T-helper 2 cell treated with Interferon-gamma antibody and Interleukin-4, amounts not matched to agents 5 μg/mL and 100 μg/mL, for 36 hours (primary cell): ENCODE measurements at regions not wholly inside any gene's neighbourhood (a gene's known extent, or its start where the extent isn't known, plus 50 kb on each side); places are given as distances from the start of the nearest gene placed in this dataset.
"Not testable (repeated sequence)": the region's sequence is repeated elsewhere in the genome, so short reads cannot be mapped to it uniquely, and the experiment has no call there.

Experiments
- DNase-seq: peaks from one replicate; pipeline ENCODE4 v3.0.0; 2021; ENCODE audit warnings: low spot score
- H3K27ac Mint-ChIP-seq: one replicate; pipeline ENCODE4 v1.8.0; 2021; ENCODE audit warnings: mild to moderate bottlenecking, mixed read lengths
- H3K27me3 Mint-ChIP-seq: one replicate; pipeline ENCODE4 v1.8.0; 2021; ENCODE audit warnings: low read depth, mixed read lengths
- H3K36me3 Mint-ChIP-seq: one replicate; pipeline ENCODE4 v1.8.0; 2021; ENCODE audit warnings: low read depth, mixed read lengths
- H3K4me1 Mint-ChIP-seq: one replicate; pipeline ENCODE4 v1.8.0; 2021; ENCODE audit warnings: low read depth, mixed read lengths
- H3K4me3 Mint-ChIP-seq: one replicate; pipeline ENCODE4 v1.8.0; 2022; ENCODE audit warnings: mild to moderate bottlenecking, moderate library complexity, mixed read lengths
- H3K9me3 Mint-ChIP-seq: one replicate; pipeline ENCODE4 v1.8.0; 2021; ENCODE audit warnings: mixed read lengths

GRCh38 chrX:821327-822107, 190.9 kb downstream of the SHOX start:
- no peak overlapping the region for H3K27ac Mint-ChIP-seq
- no peak for DNase-seq
- H3K36me3 Mint-ChIP-seq, result no peaks in the 10 kb centered on the region
- H3K4me3 Mint-ChIP-seq, result no peak overlapping the region
- H3K9me3 Mint-ChIP-seq, result peaks cover 10% of the 10 kb centered on the region
- no peaks in the 10 kb centered on the region for H3K4me1 Mint-ChIP-seq
- no peaks in the 10 kb centered on the region for H3K27me3 Mint-ChIP-seq

DNA sequence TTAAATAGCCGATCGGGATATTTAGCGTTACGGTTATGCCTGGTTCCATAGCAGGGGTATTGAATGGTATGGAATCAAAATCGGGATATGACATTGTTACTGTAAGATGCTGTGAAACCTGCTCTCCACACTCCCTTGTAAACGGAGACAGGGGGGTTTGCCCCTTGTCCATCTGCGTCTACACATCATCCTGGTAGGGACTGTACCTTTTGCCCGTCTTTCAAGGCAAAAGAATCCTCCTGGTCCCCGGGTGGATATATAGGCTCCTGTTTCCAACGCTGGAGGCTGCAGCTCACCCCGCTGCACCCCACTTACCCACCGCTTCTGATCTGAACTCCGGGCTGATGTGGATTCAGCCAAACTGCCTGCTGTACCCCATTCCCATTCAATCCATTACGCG, 189.1 kb downstream of the SHOX start:
- H3K4me3 Mint-ChIP-seq, result no peak overlapping the region
- H3K36me3 Mint-ChIP-seq, result no peaks in the 10 kb centered on the region
- H3K27me3 Mint-ChIP-seq, result no peaks in the 10 kb centered on the region
- DNase-seq, result no peak
- H3K9me3 Mint-ChIP-seq, result peaks cover 15% of the 10 kb centered on the region
- H3K27ac Mint-ChIP-seq, result no peak overlapping the region
- H3K4me1 Mint-ChIP-seq, result no peaks in the 10 kb centered on the region

DNA sequence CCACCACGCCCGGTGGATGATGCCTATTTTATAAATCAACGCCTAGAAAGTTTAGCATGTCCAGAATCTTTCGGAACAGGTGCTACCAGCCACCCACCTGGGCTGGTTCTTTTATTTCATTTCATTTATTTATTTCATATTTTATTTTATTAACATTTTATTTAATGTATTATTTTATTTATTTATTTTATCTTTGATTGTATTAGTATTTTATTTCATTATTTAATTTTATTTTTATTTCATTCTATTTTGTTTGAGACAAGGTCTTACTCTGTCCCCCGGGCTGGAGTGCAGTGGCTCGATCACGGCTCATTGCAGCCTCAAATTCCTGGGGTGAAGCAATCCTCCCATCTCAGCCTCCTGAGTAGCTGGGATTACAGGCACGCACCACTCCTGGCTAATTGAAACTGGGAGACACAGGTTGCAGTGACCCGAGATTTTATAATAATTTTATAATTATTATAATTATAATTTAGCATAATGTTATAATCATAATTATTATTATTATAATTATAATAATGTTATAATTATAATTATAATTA, 187.2 kb downstream of the SHOX start:
- no peaks in the 10 kb centered on the region for H3K27me3 Mint-ChIP-seq
- H3K9me3 Mint-ChIP-seq, result peaks cover 14% of the 10 kb centered on the region

GRCh38 chrX:817147-817546, 186.6 kb downstream of the SHOX start:
- H3K27me3 Mint-ChIP-seq, DNase-seq, H3K36me3 Mint-ChIP-seq, H3K4me3 Mint-ChIP-seq, H3K4me1 Mint-ChIP-seq, H3K27ac Mint-ChIP-seq: not testable (repeated sequence)
- peaks cover 14% of the 10 kb centered on the region for H3K9me3 Mint-ChIP-seq

More for the DNA sequence above, 187.2 kb downstream of the SHOX start:
- Mint-ChIP-seq H3K36me3 (no peaks in the 10 kb centered on the region), H3K4me3 (no peak overlapping the region), H3K27ac (no peak overlapping the region), H3K4me1 (no peaks in the 10 kb centered on the region)
- no peak for DNase-seq

DNA sequence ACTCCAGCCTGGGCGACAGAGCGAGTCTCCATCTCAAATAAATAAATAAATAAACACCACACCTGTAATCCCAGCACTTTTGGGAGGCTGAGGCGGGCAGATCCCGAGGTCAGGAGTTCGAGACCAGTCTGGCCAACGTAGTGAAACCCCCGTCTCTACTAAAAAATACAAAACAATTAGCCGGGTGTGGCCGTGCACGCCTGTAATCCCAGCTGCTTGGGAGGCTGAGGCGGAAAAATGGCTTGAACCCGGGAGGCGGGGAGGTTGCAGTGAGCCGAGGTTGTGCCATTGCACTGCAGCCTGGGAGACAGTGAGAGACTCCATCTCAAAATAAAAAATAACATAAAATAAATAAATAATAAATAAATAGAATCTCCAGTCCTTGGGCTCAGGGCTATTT, 185.8 kb downstream of the SHOX start:
- Mint-ChIP-seq H3K36me3 (no peaks in the 10 kb centered on the region), H3K27ac (no peak overlapping the region), H3K9me3 (peaks cover 14% of the 10 kb centered on the region), H3K4me3 (no peak overlapping the region), H3K4me1 (no peaks in the 10 kb centered on the region), H3K27me3 (no peaks in the 10 kb centered on the region)
- no peak for DNase-seq

DNA sequence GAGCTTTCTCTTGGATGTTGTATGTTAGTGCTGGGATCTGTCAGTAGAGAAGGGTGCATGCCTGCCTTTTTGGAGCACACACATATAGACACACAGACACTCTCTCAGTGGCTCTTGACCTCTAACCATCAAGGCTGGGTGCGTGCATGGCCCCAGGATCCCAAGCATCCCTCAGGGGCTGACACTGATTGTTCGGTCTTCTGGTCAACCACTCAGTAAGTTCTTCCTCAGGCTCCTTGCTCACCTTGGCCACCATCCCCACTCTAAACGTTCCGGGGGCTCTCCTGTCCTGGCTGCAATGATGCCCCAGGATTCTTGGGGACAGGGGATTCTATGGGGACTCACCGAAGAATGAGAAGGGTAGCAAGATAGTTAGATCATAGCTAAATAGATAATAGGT, 179.6 kb downstream of the SHOX start:
- no peaks in the 10 kb centered on the region for H3K36me3 Mint-ChIP-seq
- no peak for DNase-seq
- peaks cover 2% of the 10 kb centered on the region for H3K27me3 Mint-ChIP-seq
- H3K4me1 Mint-ChIP-seq, result no peaks in the 10 kb centered on the region
- peaks cover 6% of the 10 kb centered on the region for H3K9me3 Mint-ChIP-seq
- H3K27ac Mint-ChIP-seq, result no peak overlapping the region
- no peak overlapping the region for H3K4me3 Mint-ChIP-seq

GRCh38 chrX:809081-809480, 178.5 kb downstream of the SHOX start:
- Mint-ChIP-seq H3K9me3 (peaks cover 5% of the 10 kb centered on the region), H3K27me3 (peaks cover 2% of the 10 kb centered on the region), H3K4me3 (no peak overlapping the region), H3K4me1 (no peaks in the 10 kb centered on the region), H3K27ac (no peak overlapping the region), H3K36me3 (no peaks in the 10 kb centered on the region)
- no peak for DNase-seq

GRCh38 chrX:806586-806985, 176.0 kb downstream of the SHOX start:
- H3K27me3 Mint-ChIP-seq, result peaks cover 2% of the 10 kb centered on the region

GRCh38 chrX:805988-806387, 175.4 kb downstream of the SHOX start:
- Mint-ChIP-seq H3K9me3 (peaks cover 18% of the 10 kb centered on the region), H3K27ac (no peak overlapping the region), H3K4me3 (no peak overlapping the region)

More at GRCh38 chrX:806586-806985, 176.0 kb downstream of the SHOX start:
- no peaks in the 10 kb centered on the region for H3K36me3 Mint-ChIP-seq
- DNase-seq, result no peak
- no peak overlapping the region for H3K4me3 Mint-ChIP-seq
- no peak overlapping the region for H3K27ac Mint-ChIP-seq
- H3K9me3 Mint-ChIP-seq, result peaks cover 13% of the 10 kb centered on the region
- no peaks in the 10 kb centered on the region for H3K4me1 Mint-ChIP-seq

DNA sequence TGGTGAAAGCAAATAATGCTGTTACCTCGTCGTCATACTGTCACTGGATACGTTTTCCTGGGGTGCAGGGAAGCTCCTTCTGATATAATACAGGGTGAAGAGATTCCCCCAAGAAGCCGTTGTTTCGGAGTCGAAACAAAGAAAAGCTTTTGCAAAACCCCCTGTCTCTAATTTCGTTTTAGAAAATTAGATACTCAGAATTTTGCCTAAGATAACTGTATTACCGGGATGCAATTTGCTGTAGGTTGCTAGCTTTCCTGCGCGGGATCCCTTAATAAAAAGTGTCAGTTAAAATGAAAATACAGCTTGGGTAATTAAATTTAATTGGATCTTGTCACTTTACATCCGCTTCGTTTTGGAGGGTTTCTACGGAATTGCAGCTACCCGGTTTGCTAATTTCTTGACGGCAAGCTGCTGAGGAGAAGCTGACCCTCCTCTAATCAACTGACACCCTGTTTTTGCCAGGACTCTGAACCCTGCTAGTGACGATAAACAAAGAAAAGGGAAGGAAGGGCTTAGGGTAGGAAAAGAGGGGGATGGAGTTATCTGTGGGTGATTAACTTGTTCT, 174.6 kb downstream of the SHOX start:
- Mint-ChIP-seq H3K4me3 (no peak overlapping the region), H3K36me3 (no peaks in the 10 kb centered on the region), H3K27ac (no peak overlapping the region), H3K27me3 (peaks cover 2% of the 10 kb centered on the region), H3K9me3 (peaks cover 23% of the 10 kb centered on the region), H3K4me1 (no peaks in the 10 kb centered on the region)
- no peak for DNase-seq

More at GRCh38 chrX:805988-806387, 175.4 kb downstream of the SHOX start:
- no peaks in the 10 kb centered on the region for H3K36me3 Mint-ChIP-seq
- DNase-seq, result no peak
- H3K4me1 Mint-ChIP-seq, result no peaks in the 10 kb centered on the region
- H3K27me3 Mint-ChIP-seq, result peaks cover 2% of the 10 kb centered on the region

DNA sequence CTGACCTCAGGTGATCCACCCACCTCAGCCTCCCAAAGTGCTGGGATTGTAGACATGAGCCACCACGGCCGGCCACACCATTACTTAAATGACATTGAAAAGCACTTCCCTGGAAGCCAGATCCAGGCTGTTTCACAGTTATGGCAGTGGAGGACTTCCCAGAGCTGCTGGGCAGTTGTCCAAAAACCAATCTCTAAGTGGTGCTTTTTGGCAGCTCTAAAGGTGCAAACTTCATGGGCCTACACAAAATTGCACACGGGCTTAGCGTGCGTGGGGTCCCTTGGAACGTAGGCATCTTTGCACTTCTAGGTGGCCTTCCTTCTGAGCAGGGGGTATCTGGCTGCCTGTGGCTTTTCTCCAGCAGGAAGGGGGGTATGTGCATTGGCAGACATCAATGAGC, 172.3 kb downstream of the SHOX start:
- H3K36me3 Mint-ChIP-seq, result no peaks in the 10 kb centered on the region
- H3K9me3 Mint-ChIP-seq, result peaks cover 28% of the 10 kb centered on the region
- peaks cover 2% of the 10 kb centered on the region for H3K27me3 Mint-ChIP-seq
- no peak overlapping the region for H3K27ac Mint-ChIP-seq
- no peaks in the 10 kb centered on the region for H3K4me1 Mint-ChIP-seq
- no peak for DNase-seq
- no peak overlapping the region for H3K4me3 Mint-ChIP-seq

DNA sequence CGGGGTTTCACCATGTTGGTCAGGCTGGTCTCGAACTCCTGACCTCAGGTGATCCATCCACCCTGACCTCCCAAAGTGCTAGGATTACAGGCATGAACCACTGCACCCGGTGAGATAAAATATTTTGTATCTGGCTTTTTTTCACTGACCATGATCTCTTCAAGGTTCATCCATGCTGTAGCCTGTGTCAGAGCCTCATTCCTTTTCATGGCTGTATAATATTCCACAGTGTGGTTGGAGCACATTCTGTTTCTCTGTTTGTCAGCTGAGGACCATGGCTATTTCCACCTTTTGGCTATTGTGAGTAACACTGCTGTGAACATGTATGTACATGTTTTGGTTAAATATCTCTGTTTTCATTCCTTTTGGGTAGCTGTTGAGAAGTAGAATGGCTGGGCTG, 169.2 kb downstream of the SHOX start:
- Mint-ChIP-seq H3K9me3 (peaks cover 28% of the 10 kb centered on the region), H3K36me3 (no peaks in the 10 kb centered on the region), H3K4me3 (no peak overlapping the region), H3K4me1 (no peaks in the 10 kb centered on the region), H3K27ac (no peak overlapping the region), H3K27me3 (no peaks in the 10 kb centered on the region)
- DNase-seq, result no peak

DNA sequence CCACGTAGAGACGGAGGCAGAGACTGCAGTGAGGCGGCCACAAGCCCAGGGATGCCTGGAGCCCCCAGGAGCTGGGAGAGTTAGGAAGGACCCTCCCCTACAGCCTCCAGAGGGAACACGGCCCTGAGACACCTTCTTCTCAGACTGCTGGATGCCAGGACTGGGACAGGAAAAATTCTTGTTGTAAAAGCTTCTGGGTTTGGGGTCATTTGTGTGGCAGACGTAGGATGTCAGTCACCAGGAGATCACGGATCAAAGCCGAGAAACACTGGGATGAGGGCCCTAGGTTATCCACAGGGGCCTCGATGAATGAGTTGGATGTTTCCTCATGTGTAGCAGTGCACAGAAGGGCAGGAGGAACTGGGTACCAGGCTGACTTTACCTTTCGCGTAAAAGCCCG, 163.7 kb downstream of the SHOX start:
- Mint-ChIP-seq H3K27ac (no peak overlapping the region), H3K27me3 (peaks cover 12% of the 10 kb centered on the region), H3K36me3 (no peaks in the 10 kb centered on the region), H3K9me3 (no peaks in the 10 kb centered on the region), H3K4me3 (no peak overlapping the region), H3K4me1 (no peaks in the 10 kb centered on the region)
- no peak for DNase-seq

DNA sequence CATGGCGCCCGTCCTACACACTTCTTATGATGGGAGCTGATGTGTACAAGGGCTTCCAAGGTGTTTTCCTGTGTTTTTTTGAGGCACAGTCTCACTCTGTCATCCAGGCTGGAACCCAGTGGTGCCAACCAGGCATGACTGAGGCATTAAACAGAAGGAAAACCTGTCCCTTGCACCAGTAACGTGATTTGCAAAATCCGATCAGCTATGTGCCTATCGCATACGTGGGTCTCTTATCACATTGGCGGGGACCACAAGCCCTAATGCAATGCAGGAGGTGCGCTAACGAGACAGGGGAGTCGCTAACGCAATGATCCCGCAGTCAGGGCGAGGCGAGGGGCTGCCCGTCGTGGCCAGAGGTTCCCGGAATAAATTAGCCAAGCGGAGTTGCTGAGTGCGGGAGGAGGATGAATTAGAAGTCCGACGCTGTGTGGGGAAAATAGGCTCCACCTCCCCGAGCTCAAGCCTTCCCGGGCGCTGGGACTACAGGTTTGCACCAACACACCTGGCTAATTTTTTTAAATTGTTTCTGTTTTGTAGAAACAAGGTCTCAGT, 162.7 kb downstream of the SHOX start:
- H3K27me3 Mint-ChIP-seq, result peaks cover 12% of the 10 kb centered on the region
- no peaks in the 10 kb centered on the region for H3K36me3 Mint-ChIP-seq
- no peak overlapping the region for H3K27ac Mint-ChIP-seq
- H3K4me3 Mint-ChIP-seq, result no peak overlapping the region
- no peaks in the 10 kb centered on the region for H3K9me3 Mint-ChIP-seq
- no peak for DNase-seq
- no peaks in the 10 kb centered on the region for H3K4me1 Mint-ChIP-seq
